Forelimb muscle (tissue), 1 donor: ENCODE measurements at regions not wholly inside any gene's neighbourhood (a gene's known extent, or its start where the extent isn't known, plus 50 kb on each side); places are given as distances from the start of the nearest gene placed in this dataset.

ENCODE experiments used
- DNase-seq: peaks from one replicate; pipeline ENCODE4 v3.0.0-alpha.2; 2013; ENCODE audit warnings: low read depth

- DNase-seq = no peak
Measured at GRCh38 chr3:66744986-66745385, 244.2 kb upstream of the LRIG1 start.

GRCh38 chr3:66747261-66747660, 246.4 kb upstream of the LRIG1 start:
- no peak for DNase-seq

GRCh38 chr3:66747696-66748095, 246.9 kb upstream of the LRIG1 start:
- no peak for DNase-seq

GRCh38 chr3:66748175-66748876, 247.5 kb upstream of the LRIG1 start:
- DNase-seq = no peak

- DNase-seq = no peak
Measured at GRCh38 chr3:66751842-66752241, 246.3 kb upstream of the KBTBD8 start.

- no peak for DNase-seq
Measured at GRCh38 chr3:66753670-66754069, 244.4 kb upstream of the KBTBD8 start.

- no peak for DNase-seq
Measured at GRCh38 chr3:66754613-66755012, 243.5 kb upstream of the KBTBD8 start.

GRCh38 chr3:66755924-66756323, 242.2 kb upstream of the KBTBD8 start:
- DNase-seq = no peak

- no peak for DNase-seq
Measured at GRCh38 chr3:66756468-66757036, 241.6 kb upstream of the KBTBD8 start.

GRCh38 chr3:66761093-66761780, 236.9 kb upstream of the KBTBD8 start:
- no peak for DNase-seq

- DNase-seq = no peak
Measured at GRCh38 chr3:66762916-66763693, 235.0 kb upstream of the KBTBD8 start.

- no peak for DNase-seq
Measured at GRCh38 chr3:66778107-66778506, 220.0 kb upstream of the KBTBD8 start.

- DNase-seq = no peak
Measured at GRCh38 chr3:66778777-66779176, 219.3 kb upstream of the KBTBD8 start.

- no peak for DNase-seq
Measured at GRCh38 chr3:66785191-66785909, 212.8 kb upstream of the KBTBD8 start.

GRCh38 chr3:66789580-66790237, 208.4 kb upstream of the KBTBD8 start:
- no peak for DNase-seq

GRCh38 chr3:66792086-66792485, 206.0 kb upstream of the KBTBD8 start:
- no peak for DNase-seq

GRCh38 chr3:66795365-66795764, 202.7 kb upstream of the KBTBD8 start:
- no peak for DNase-seq

- no peak for DNase-seq
Measured at GRCh38 chr3:66796343-66796742, 201.8 kb upstream of the KBTBD8 start.

GRCh38 chr3:66797889-66798560, 200.1 kb upstream of the KBTBD8 start:
- DNase-seq = no peak

- DNase-seq = no peak
Measured at GRCh38 chr3:66800941-66801545, 197.1 kb upstream of the KBTBD8 start.
